Endothelial cell of umbilical vein (primary cell): ENCODE measurements at regions not wholly inside any gene's neighbourhood (a gene's known extent, or its start where the extent isn't known, plus 50 kb on each side); places are given as distances from the start of the nearest gene placed in this dataset.

ENCODE experiments used
- CTCF ChIP-seq, 2 donors: IDR thresholded peaks; 1 replicate in 1 of 2; 2 replicates in 1 of 2; pipeline ENCODE4 v1.5.1; 2011; ENCODE audit warnings: low read length in 2 of 2, mild to moderate bottlenecking in 2 of 2, moderate library complexity in 2 of 2, control low read depth in 1 of 2, inconsistent platforms in 1 of 2, low read depth in 1 of 2; ENCODE audit not compliant: insufficient read depth in 1 of 2; ENCODE audit errors: extremely low read depth in 1 of 2
- EZH2 ChIP-seq: IDR thresholded peaks from 2 replicates; pipeline ENCODE4 v1.6.1; 2012; ENCODE audit warnings: borderline replicate concordance, low read depth, mild to moderate bottlenecking, moderate library complexity, low read length, inconsistent platforms; ENCODE audit not compliant: severe bottlenecking
- GATA2 ChIP-seq: IDR thresholded peaks from 2 replicates; pipeline ENCODE4 v1.7.0; 2011; ENCODE audit warnings: low read depth, mild to moderate bottlenecking, moderate library complexity, mixed read lengths, low read length; ENCODE audit not compliant: insufficient read length, insufficient read depth
- JUN ChIP-seq: IDR thresholded peaks from 2 replicates; pipeline ENCODE4 v1.6.1; 2011; ENCODE audit warnings: borderline replicate concordance, low read depth; ENCODE audit not compliant: insufficient read length, insufficient read depth
- MAX ChIP-seq: IDR thresholded peaks from 2 replicates; pipeline ENCODE4 v1.6.1; 2011; ENCODE audit not compliant: insufficient read depth, insufficient read length
- MYC ChIP-seq: IDR thresholded peaks from one replicate; pipeline ENCODE4 v1.6.1; 2011; ENCODE audit warnings: mild to moderate bottlenecking, low read depth, low read length
- POLR2A ChIP-seq: IDR thresholded peaks from 2 replicates; pipeline ENCODE4 v1.6.1; 2012; ENCODE audit warnings: low read depth, mild to moderate bottlenecking, control low read depth, low read length
- POLR2AphosphoS5 ChIP-seq: IDR thresholded peaks from 2 replicates; pipeline ENCODE4 v1.6.1; 2012; ENCODE audit warnings: low read depth, mild to moderate bottlenecking, control low read depth, low read length, moderate library complexity; ENCODE audit not compliant: insufficient read depth

- no peak for TF ChIP-seq EZH2
- TF ChIP-seq CTCF (IDR thresholded peaks at IDR 0.05; ENCODE audit: extremely low read depth in 1 of 2, insufficient read depth in 1 of 2, low read depth in 1 of 2, low read length in 2 of 2), result no peak
- no peak for TF ChIP-seq POLR2A
- no peak for TF ChIP-seq JUN
- TF ChIP-seq POLR2AphosphoS5, result no peak
- no peak for TF ChIP-seq MYC
- TF ChIP-seq GATA2, result no peak
- no peak for TF ChIP-seq MAX
These were observed 183.2 kb upstream of the ZRANB2 start for GRCh38 chr1:71264039-71264438.
